Brain microvascular endothelial cell (primary cell): ENCODE measurements at regions not wholly inside any gene's neighbourhood (a gene's known extent, or its start where the extent isn't known, plus 50 kb on each side); places are given as distances from the start of the nearest gene placed in this dataset.

ENCODE experiments used
- DNase-seq: peaks from one replicate; pipeline ENCODE4 v3.0.0-alpha.2; 2020
- H3K27ac ChIP-seq: fragments of 250-450 bp; sonication (Bioruptor Pico); 2 replicates; pipeline ENCODE4 v1.5.1; 2020; ENCODE audit warnings: mild to moderate bottlenecking, moderate library complexity
- H3K27me3 ChIP-seq: fragments of 250-450 bp; sonication (Bioruptor Pico); replicated peaks from 2 replicates; pipeline ENCODE4 v1.5.1; 2020; ENCODE audit warnings: mild to moderate bottlenecking
- H3K36me3 ChIP-seq: fragments of 250-450 bp; sonication (Bioruptor Pico); replicated peaks from 2 replicates; pipeline ENCODE4 v1.5.1; 2020; ENCODE audit warnings: mild to moderate bottlenecking
- H3K4me3 ChIP-seq: 2 replicates; pipeline ENCODE4 v1.5.1; 2011; ENCODE audit warnings: low read depth, mild to moderate bottlenecking, control low read depth, low read length, moderate library complexity
- in situ Hi-C: cut with HindIII; loops from 2 replicates; pipeline ENCODE4 v1.10.0; 2017; ENCODE audit warnings: low sequenced_read_pairs, low pct_ligation_motif_present
- TF ChIP-seq, protein P1 (sequence below): IDR thresholded peaks from 2 replicates; pipeline ENCODE4 v1.5.1; 2011; ENCODE audit warnings: low read depth, mild to moderate bottlenecking, moderate library complexity, low read length, control low read depth, inconsistent platforms; ENCODE audit errors: missing control alignments

DNA sequence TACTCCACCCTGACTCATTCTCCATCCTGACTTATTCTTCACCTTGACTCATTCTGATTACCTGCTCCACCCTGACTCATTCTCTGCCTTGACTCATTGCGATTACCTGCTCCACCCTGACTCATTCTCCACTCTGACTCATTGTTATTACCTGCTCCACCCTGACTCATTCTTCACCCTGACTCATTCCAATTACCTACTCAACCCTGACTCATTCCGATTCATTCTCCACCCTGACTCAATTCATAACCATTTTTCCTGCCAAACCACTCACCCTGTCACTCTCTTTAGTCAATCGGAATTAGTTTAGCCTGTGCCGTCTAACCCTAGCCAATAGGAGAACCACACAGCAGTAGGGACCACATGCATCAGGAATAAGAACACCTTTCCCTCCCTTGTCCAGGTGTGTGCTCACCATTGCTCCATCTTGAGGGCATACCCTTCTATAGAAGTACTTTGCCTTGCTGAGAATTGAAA, 1227.4 kb upstream of the PCDH20 start:
- Histone ChIP-seq H3K36me3 (no peaks in the 10 kb centered on the region), H3K27ac (no peak overlapping the region), H3K4me3 (no peak overlapping the region), H3K27me3 (no peaks in the 10 kb centered on the region)
- in situ Hi-C loops = no loop called here
- peak; percentile 21 for DNase-seq
- TF ChIP-seq, protein P1, sequence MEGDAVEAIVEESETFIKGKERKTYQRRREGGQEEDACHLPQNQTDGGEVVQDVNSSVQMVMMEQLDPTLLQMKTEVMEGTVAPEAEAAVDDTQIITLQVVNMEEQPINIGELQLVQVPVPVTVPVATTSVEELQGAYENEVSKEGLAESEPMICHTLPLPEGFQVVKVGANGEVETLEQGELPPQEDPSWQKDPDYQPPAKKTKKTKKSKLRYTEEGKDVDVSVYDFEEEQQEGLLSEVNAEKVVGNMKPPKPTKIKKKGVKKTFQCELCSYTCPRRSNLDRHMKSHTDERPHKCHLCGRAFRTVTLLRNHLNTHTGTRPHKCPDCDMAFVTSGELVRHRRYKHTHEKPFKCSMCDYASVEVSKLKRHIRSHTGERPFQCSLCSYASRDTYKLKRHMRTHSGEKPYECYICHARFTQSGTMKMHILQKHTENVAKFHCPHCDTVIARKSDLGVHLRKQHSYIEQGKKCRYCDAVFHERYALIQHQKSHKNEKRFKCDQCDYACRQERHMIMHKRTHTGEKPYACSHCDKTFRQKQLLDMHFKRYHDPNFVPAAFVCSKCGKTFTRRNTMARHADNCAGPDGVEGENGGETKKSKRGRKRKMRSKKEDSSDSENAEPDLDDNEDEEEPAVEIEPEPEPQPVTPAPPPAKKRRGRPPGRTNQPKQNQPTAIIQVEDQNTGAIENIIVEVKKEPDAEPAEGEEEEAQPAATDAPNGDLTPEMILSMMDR = no peak

DNA sequence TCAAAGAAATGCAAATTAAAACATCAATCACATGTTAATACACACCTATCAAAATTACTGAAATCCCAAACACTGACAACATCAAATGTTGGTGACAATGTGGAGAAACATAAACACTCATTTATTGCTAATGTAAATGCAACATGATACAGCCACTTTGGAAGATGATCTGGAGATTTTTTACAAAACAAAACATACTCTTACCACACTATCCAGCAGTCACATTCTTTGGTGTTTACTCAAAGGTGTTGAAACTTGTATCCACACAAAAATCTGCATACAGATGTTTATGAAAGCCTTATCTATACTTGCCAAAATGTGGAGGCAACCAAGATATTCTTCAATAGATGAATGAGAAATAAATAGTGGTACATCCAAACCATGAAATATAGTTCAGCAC, 1219.5 kb upstream of the PCDH20 start:
- in situ Hi-C loops = no loop called here
- DNase-seq = no peak
- TF ChIP-seq, protein P1 = no peak
- Histone ChIP-seq H3K36me3 (no peaks in the 10 kb centered on the region), H3K27me3 (no peaks in the 10 kb centered on the region), H3K4me3 (no peak overlapping the region), H3K27ac (no peak overlapping the region)

DNA sequence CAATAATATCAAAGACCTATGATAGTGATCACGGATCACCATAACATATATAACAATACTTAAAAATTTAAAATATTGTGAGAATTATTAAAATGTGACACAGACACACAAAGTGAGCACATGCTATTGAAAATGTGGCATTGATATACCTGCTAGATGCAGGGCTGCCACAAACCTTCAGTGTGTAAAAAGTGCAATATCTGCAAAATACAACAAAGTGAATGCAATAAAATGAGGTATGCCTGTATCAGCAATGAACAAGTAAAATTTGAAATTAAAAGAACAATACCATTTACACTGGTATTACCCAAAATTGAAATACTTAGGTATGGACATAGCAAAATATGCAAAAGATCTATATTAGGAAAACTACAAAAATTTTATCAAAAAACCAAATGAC, 1217.8 kb upstream of the PCDH20 start:
- Histone ChIP-seq H3K36me3 (no peaks in the 10 kb centered on the region), H3K27me3 (no peaks in the 10 kb centered on the region), H3K27ac (no peak overlapping the region), H3K4me3 (no peak overlapping the region)
- no peak for DNase-seq
- in situ Hi-C loops = no loop called here
- TF ChIP-seq, protein P1 = no peak

DNA sequence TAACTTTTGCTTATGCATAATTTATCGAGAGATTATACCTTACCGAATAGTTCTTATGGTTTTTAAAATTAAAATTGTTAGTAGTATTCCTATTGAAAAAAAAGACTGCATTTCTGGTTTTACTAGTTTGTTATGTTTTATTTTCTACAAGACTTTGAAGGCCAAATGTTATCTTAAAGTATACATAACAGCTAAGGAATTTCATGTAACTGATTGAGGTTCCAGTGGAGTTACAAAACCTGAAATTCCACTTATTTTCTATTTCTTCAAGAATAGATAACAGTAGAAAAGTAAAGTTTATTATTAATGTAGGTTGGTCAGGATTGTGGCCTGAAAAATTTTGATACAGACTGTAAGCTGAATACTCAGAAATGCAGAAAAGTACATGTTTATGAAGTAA, 1216.0 kb upstream of the PCDH20 start:
- Histone ChIP-seq H3K36me3 (no peaks in the 10 kb centered on the region), H3K27me3 (no peaks in the 10 kb centered on the region), H3K27ac (no peak overlapping the region), H3K4me3 (no peak overlapping the region)
- no peak for DNase-seq
- in situ Hi-C loops = no loop called here
- TF ChIP-seq, protein P1 = no peak

DNA sequence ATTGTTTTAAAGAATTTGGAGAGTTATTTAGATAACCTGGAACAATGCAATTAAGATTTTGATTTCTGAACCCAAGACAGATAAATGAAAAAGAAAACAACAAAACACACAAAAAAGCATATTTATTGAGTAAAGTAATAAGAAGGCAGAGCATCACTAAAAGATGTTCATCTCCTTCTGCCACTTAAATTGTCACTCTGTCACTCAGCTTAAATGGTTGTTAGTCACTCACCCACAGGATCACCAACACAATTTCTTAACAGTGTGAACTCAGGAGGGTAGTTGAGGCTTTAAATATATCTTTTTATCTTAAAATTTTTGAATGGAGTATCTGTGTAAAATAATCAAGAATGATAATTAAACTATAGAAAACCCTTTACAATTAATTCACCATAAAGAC, 1215.5 kb upstream of the PCDH20 start:
- TF ChIP-seq, protein P1 = no peak
- DNase-seq = no peak
- in situ Hi-C loops = no loop called here

DNA sequence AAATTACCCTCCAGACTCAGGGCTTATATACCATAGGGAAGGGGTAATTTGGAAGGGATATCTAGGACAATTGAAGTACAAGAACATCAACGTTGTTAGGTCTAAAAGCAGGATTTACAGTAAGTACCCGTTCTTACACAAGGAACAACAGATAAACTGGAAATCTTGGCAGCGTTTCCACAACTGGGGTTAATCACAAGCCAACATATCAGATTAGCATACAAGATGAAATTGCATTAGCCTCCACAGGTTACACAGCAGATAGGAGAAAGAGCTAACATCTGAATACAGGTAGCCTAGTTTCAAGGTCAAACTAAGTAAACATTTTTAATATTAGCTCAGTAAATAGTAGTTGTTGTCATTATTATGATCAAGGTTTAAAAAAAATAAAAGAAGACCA, 1214.0 kb upstream of the PCDH20 start:
- TF ChIP-seq, protein P1 = no peak
- no peak for DNase-seq
- in situ Hi-C loops = no loop called here
- Histone ChIP-seq H3K27me3 (no peaks in the 10 kb centered on the region), H3K4me3 (no peak overlapping the region), H3K36me3 (no peaks in the 10 kb centered on the region), H3K27ac (no peak overlapping the region)

More for the DNA sequence above, 1215.5 kb upstream of the PCDH20 start:
- Histone ChIP-seq H3K27me3 (no peaks in the 10 kb centered on the region), H3K4me3 (no peak overlapping the region), H3K36me3 (no peaks in the 10 kb centered on the region), H3K27ac (no peak overlapping the region)
